OCI-LY1 (cell line): ENCODE measurements at regions not wholly inside any gene's neighbourhood (a gene's known extent, or its start where the extent isn't known, plus 50 kb on each side); places are given as distances from the start of the nearest gene placed in this dataset.

Source experiments
- CTCF ChIP-seq: fragments of 200-600 bp; sonication (generic), shearing (Covaris generic); IDR thresholded peaks from 2 replicates; pipeline ENCODE4 v1.5.1; 2017; ENCODE audit warnings: mild to moderate bottlenecking, antibody characterized with exemption, low read length, moderate library complexity, mixed read lengths
- EZH2 ChIP-seq: fragments of 200-600 bp; sonication (generic), shearing (Covaris generic); IDR thresholded peaks from 2 replicates; pipeline ENCODE4 v1.8.0; 2017; ENCODE audit warnings: borderline replicate concordance, mixed run types, mild to moderate bottlenecking, antibody characterized with exemption, low read length, moderate library complexity, mixed read lengths

GRCh38 chr2:207251022-207251421 lies 85.3 kb upstream of the KLF7 start:
- TF ChIP-seq CTCF (no peak), EZH2 (no peak)
